GM23338 (cell line): ENCODE measurements at regions not wholly inside any gene's neighbourhood (a gene's known extent, or its start where the extent isn't known, plus 50 kb on each side); places are given as distances from the start of the nearest gene placed in this dataset.

Experiments
- ATAC-seq: fragments of 200-7000 bp; cut with Tn5 transposase; 3 replicates; pipeline ENCODE4 v1.9.1; 2020
- DNase-seq: peaks from one replicate; pipeline ENCODE4 v3.0.0-alpha.2; 2015; ENCODE audit warnings: low spot score
- H2AFZ ChIP-seq: fragments of 200-600 bp; sonication (generic); 2 replicates; pipeline ENCODE4 v1.8.0; 2016; ENCODE audit warnings: antibody characterized with exemption, mild to moderate bottlenecking, moderate library complexity
- H3F3A ChIP-seq: fragments of 200-600 bp; sonication (generic); replicated peaks from 2 replicates; pipeline ENCODE4 v1.8.0; 2017; ENCODE audit warnings: antibody characterized with exemption, mixed run types, low read depth
- H3K27ac ChIP-seq: fragments of 200-600 bp; sonication (generic); 2 replicates; pipeline ENCODE4 v1.6.1; 2016; ENCODE audit warnings: low read depth
- H3K27me3 ChIP-seq: fragments of 200-600 bp; sonication (generic); 2 replicates; pipeline ENCODE4 v1.8.0; 2016; ENCODE audit warnings: mild to moderate bottlenecking, mixed run types, moderate library complexity; ENCODE audit not compliant: insufficient read depth
- H3K36me3 ChIP-seq: fragments of 200-600 bp; sonication (generic); 2 replicates; pipeline ENCODE4 v1.8.0; 2016; ENCODE audit warnings: mild to moderate bottlenecking; ENCODE audit not compliant: insufficient read depth
- H3K4me1 ChIP-seq: fragments of 200-600 bp; sonication (generic); 2 replicates; pipeline ENCODE4 v1.8.0; 2016; ENCODE audit warnings: mild to moderate bottlenecking, moderate library complexity; ENCODE audit not compliant: insufficient read depth
- H3K4me2 ChIP-seq: fragments of 200-600 bp; sonication (generic); 2 replicates; pipeline ENCODE4 v1.7.1; 2017; ENCODE audit warnings: mixed run types
- H3K4me3 ChIP-seq: fragments of 200-600 bp; sonication (generic); 2 replicates; pipeline ENCODE4 v1.6.1; 2016; ENCODE audit warnings: mixed run types
- H3K79me2 ChIP-seq: fragments of 200-600 bp; sonication (generic); replicated peaks from 2 replicates; pipeline ENCODE4 v1.8.0; 2017; ENCODE audit warnings: mild to moderate bottlenecking; ENCODE audit not compliant: insufficient read depth
- H3K9me2 ChIP-seq: fragments of 200-600 bp; sonication (generic); 2 replicates; pipeline ENCODE4 v1.8.0; 2017; ENCODE audit not compliant: insufficient read depth
- H4K20me1 ChIP-seq: fragments of 200-600 bp; sonication (generic); replicated peaks from 2 replicates; pipeline ENCODE4 v1.8.0; 2017; ENCODE audit warnings: mild to moderate bottlenecking; ENCODE audit not compliant: insufficient read depth
- H3K27ac Mint-ChIP-seq: 2 replicates; pipeline ENCODE4 v1.8.0; 2020; ENCODE audit warnings: inconsistent platforms, mild to moderate bottlenecking, moderate library complexity, mixed read lengths
- H3K27me3 Mint-ChIP-seq: 3 replicates; pipeline ENCODE4 v1.8.0; 2022; ENCODE audit warnings: low read depth, mild to moderate bottlenecking, moderate library complexity, mixed read lengths, inconsistent platforms; ENCODE audit not compliant: insufficient read depth, poor library complexity
- H3K36me3 Mint-ChIP-seq: 3 replicates; pipeline ENCODE4 v1.8.0; 2021; ENCODE audit warnings: low read depth, mild to moderate bottlenecking, inconsistent platforms, moderate library complexity, mixed read lengths
- H3K4me1 Mint-ChIP-seq: 3 replicates; pipeline ENCODE4 v1.8.0; 2020; ENCODE audit warnings: mild to moderate bottlenecking, inconsistent platforms, mixed read lengths
- H3K4me3 Mint-ChIP-seq: 3 replicates; pipeline ENCODE4 v1.8.0; 2021; ENCODE audit warnings: moderate library complexity, mild to moderate bottlenecking, inconsistent platforms, mixed read lengths
- H3K9me3 Mint-ChIP-seq: 3 replicates; pipeline ENCODE4 v1.8.0; 2020; ENCODE audit warnings: moderate library complexity, mild to moderate bottlenecking, inconsistent platforms, mixed read lengths
- CREB1 ChIP-seq: fragments of 250-450 bp; sonication (Bioruptor Pico); IDR thresholded peaks from 2 replicates; pipeline ENCODE4 v1.5.0; 2020; ENCODE audit warnings: low read depth, mild to moderate bottlenecking, moderate library complexity
- CTCF ChIP-seq, 2 experiments: fragments of 200-600 bp in 1 of 2; sonication (generic) in 1 of 2; conservative IDR thresholded peaks; 2 replicates each; pipeline versions ENCODE4 v1.5.1 to v1.6.1; 2016 to 2017; ENCODE audit warnings: antibody characterized with exemption in 2 of 2, low read depth in 2 of 2, mild to moderate bottlenecking in 2 of 2, moderate library complexity in 1 of 2
- EZH2 ChIP-seq: fragments of 200-600 bp; sonication (generic); IDR thresholded peaks from one replicate; pipeline ENCODE4 v1.8.0; 2017; ENCODE audit warnings: antibody characterized with exemption, mild to moderate bottlenecking, low read depth; ENCODE audit not compliant: unreplicated experiment
- EZH2phosphoT487 ChIP-seq: fragments of 200-600 bp; sonication (generic); IDR thresholded peaks from one replicate; pipeline ENCODE4 v1.8.1; 2018; ENCODE audit warnings: antibody characterized with exemption; ENCODE audit not compliant: unreplicated experiment
- JUNB ChIP-seq: IDR thresholded peaks from one replicate; pipeline ENCODE4 v1.6.1; 2016; ENCODE audit warnings: antibody characterized with exemption; ENCODE audit not compliant: unreplicated experiment
- NANOG ChIP-seq: IDR thresholded peaks from 2 replicates; pipeline ENCODE4 v1.6.1; 2016; ENCODE audit warnings: antibody characterized with exemption, borderline replicate concordance
- POLR2AphosphoS5 ChIP-seq: IDR thresholded peaks from 2 replicates; pipeline ENCODE4 v1.6.1; 2016; ENCODE audit warnings: antibody characterized with exemption, low read depth
- STAT1 ChIP-seq: IDR thresholded peaks from one replicate; pipeline ENCODE4 v1.6.1; 2016; ENCODE audit warnings: antibody characterized with exemption; ENCODE audit not compliant: unreplicated experiment
- ZNF462 ChIP-seq: fragments of 250-450 bp; sonication (Bioruptor Pico); IDR thresholded peaks from 2 replicates; pipeline ENCODE4 v1.5.0; 2020; ENCODE audit warnings: mild to moderate bottlenecking, moderate library complexity
- TF ChIP-seq, protein P1 (sequence below): IDR thresholded peaks from 2 replicates; pipeline ENCODE4 v1.6.1; 2016; ENCODE audit warnings: antibody characterized with exemption

DNA sequence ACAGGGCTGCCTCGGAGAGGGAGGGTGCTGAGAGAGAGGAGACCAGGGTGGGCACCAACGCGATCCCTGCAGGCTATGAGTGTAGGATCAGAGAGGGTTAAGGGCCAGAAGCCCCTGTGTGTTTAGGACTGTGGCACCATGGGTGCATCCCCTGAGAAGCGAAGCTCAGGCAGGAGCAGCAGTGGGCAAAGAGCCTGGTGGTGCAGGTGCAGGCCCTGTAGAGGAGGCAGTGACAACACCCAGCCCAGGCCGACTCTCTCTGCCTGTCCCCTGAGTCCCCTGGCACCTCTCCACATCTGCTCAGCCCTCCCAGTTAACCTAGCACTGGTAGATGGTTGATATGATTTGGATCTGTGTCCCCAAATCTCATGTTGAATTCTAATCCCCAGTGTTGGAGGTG, 139.8 kb downstream of the RNF152 start:
- Mint-ChIP-seq H3K27ac (no peak overlapping the region; the same call in 1 of the 2 replicates), H3K9me3 (no peaks in the 10 kb centered on the region)

More for the DNA sequence above, 139.8 kb downstream of the RNF152 start:
- Mint-ChIP-seq H3K4me3 (no peak overlapping the region), H3K4me1 (peaks cover 4% of the 10 kb centered on the region), H3K27me3 (peaks cover 3% of the 10 kb centered on the region), H3K36me3 (no peaks in the 10 kb centered on the region)
- TF ChIP-seq EZH2phosphoT487 (no peak), CREB1 (CRISPR knock-in tag) (no peak), ZNF462 (CRISPR knock-in tag) (no peak), NANOG (no peak), EZH2 (no peak), JUNB (no peak), STAT1 (no peak), CTCF (conservative IDR thresholded peaks at IDR 0.05; ENCODE audit: low read depth in 2 of 2) (no peak), POLR2AphosphoS5 (no peak)
- TF ChIP-seq, protein P1, sequence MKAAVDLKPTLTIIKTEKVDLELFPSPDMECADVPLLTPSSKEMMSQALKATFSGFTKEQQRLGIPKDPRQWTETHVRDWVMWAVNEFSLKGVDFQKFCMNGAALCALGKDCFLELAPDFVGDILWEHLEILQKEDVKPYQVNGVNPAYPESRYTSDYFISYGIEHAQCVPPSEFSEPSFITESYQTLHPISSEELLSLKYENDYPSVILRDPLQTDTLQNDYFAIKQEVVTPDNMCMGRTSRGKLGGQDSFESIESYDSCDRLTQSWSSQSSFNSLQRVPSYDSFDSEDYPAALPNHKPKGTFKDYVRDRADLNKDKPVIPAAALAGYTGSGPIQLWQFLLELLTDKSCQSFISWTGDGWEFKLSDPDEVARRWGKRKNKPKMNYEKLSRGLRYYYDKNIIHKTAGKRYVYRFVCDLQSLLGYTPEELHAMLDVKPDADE, result no peak
- ATAC-seq, result no peak
- H3K4me1 ChIP-seq, result peaks cover 6% of the 10 kb centered on the region; the same call in 1 of the 2 replicates
- no peaks in the 10 kb centered on the region for H3K27me3 ChIP-seq
- no peak overlapping the region for H3K4me2 ChIP-seq
- H3K36me3 ChIP-seq, result no peaks in the 10 kb centered on the region
- H3K9me2 ChIP-seq, result no peaks in the 10 kb centered on the region
- H3K4me3 ChIP-seq, result no peak overlapping the region
- no peaks in the 10 kb centered on the region for H3K79me2 ChIP-seq
- no peaks in the 10 kb centered on the region for H3F3A ChIP-seq
- H3K27ac ChIP-seq, result no peak overlapping the region
- no peak for DNase-seq
- H4K20me1 ChIP-seq, result no peaks in the 10 kb centered on the region
- H2AFZ ChIP-seq, result no peak overlapping the region
